ENCODE measurements at regions not wholly inside any gene's neighbourhood (a gene's known extent, or its start where the extent isn't known, plus 50 kb on each side); places are given as distances from the start of the nearest gene placed in this dataset.

DNA sequence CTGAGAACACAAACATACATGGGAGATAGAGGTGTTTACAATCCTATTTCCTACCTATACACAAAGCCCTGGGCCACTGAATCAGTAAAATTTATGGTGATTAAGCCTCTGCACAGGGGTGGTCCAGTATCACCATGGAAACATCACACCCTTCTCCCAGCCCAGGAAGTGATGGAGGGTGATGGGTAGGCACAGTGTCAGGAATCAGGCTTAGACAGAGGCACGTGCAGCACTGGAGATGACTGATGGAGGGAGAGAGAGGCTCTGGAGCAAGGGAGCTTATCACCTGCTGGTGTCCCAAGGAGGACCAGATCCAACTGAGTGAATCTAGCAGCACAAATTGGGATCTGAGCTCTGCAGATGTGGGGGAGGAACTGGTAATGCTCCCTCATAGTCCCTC lies 117.2 kb downstream of the RPIA start:
- no peaks in the 10 kb centered on the region for H3K9me2 ChIP-seq (replicated peaks; ENCODE audit: low read length)
- ChIA-PET CTCF (no interaction called here), POLR2A (ENCODE audit: unreplicated experiment) (no interaction called here)
- DNase-seq = no peak
- no peaks in the 10 kb centered on the region for H3K9me3 ChIP-seq (ENCODE audit: low read length)
- BruUV-seq (replicated peaks) = no TSS peak
- H3K79me2 ChIP-seq (ENCODE audit: low read length) = no peaks in the 10 kb centered on the region
- no peak overlapping the region for H3K9ac ChIP-seq (ENCODE audit: low read length)
- H3K4me3 ChIP-seq (ENCODE audit: low read length) = no peak overlapping the region
- TF ChIP-seq, protein P1, sequence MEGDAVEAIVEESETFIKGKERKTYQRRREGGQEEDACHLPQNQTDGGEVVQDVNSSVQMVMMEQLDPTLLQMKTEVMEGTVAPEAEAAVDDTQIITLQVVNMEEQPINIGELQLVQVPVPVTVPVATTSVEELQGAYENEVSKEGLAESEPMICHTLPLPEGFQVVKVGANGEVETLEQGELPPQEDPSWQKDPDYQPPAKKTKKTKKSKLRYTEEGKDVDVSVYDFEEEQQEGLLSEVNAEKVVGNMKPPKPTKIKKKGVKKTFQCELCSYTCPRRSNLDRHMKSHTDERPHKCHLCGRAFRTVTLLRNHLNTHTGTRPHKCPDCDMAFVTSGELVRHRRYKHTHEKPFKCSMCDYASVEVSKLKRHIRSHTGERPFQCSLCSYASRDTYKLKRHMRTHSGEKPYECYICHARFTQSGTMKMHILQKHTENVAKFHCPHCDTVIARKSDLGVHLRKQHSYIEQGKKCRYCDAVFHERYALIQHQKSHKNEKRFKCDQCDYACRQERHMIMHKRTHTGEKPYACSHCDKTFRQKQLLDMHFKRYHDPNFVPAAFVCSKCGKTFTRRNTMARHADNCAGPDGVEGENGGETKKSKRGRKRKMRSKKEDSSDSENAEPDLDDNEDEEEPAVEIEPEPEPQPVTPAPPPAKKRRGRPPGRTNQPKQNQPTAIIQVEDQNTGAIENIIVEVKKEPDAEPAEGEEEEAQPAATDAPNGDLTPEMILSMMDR (conservative IDR thresholded peaks at IDR 0.05; ENCODE audit: low read depth, low read length) = no peak
- TF ChIP-seq EZH2 (IDR thresholded peaks at IDR 0.05; ENCODE audit: low read length, unreplicated experiment) (no peak), EZH2phosphoT487 (IDR thresholded peaks at IDR 0.05; ENCODE audit: borderline replicate concordance, low read length) (no peak)
- no peaks in the 10 kb centered on the region for H4K20me1 ChIP-seq (ENCODE audit: low read length)
- H3F3A ChIP-seq (ENCODE audit: low read length, unreplicated experiment) = no peaks in the 10 kb centered on the region
- no peak for ATAC-seq
- H3K36me3 ChIP-seq (ENCODE audit: low read depth, low read length) = no peaks in the 10 kb centered on the region
- no peaks in the 10 kb centered on the region for H3K4me1 ChIP-seq (ENCODE audit: insufficient read depth, low read length)
- peaks cover 42% of the 10 kb centered on the region for H3K27me3 ChIP-seq (ENCODE audit: low read length)
- no peak overlapping the region for H3K27ac ChIP-seq (ENCODE audit: low read length)
- no peak overlapping the region for H3K4me2 ChIP-seq (ENCODE audit: low read length)
- intact Hi-C loops (cut with micrococcal nuclease) = no loop called here
- no peak overlapping the region for H2AFZ ChIP-seq (ENCODE audit: low read length)

- no peak for TF ChIP-seq EZH2phosphoT487 (IDR thresholded peaks at IDR 0.05; ENCODE audit: borderline replicate concordance, low read length)
- TF ChIP-seq EZH2 (IDR thresholded peaks at IDR 0.05; ENCODE audit: low read length, unreplicated experiment) = no peak
- TF ChIP-seq, protein P1 (conservative IDR thresholded peaks at IDR 0.05; ENCODE audit: low read depth, low read length) = no peak
- no peaks in the 10 kb centered on the region for H3K4me1 ChIP-seq (ENCODE audit: insufficient read depth, low read length)
- BruUV-seq (replicated peaks) = no TSS peak
- H3K9me3 ChIP-seq (ENCODE audit: low read length) = no peaks in the 10 kb centered on the region
- H2AFZ ChIP-seq (ENCODE audit: low read length) = no peak overlapping the region
- H3K9ac ChIP-seq (ENCODE audit: low read length) = no peak overlapping the region
- DNase-seq (no peak), ATAC-seq (no peak)
- no peaks in the 10 kb centered on the region for H4K20me1 ChIP-seq (ENCODE audit: low read length)
- H3K27ac ChIP-seq (ENCODE audit: low read length) = no peak overlapping the region
- H3K79me2 ChIP-seq (ENCODE audit: low read length) = no peaks in the 10 kb centered on the region
- H3K4me3 ChIP-seq (ENCODE audit: low read length) = no peak overlapping the region
- CTCF ChIA-PET = no interaction called here
- no peaks in the 10 kb centered on the region for H3K36me3 ChIP-seq (ENCODE audit: low read depth, low read length)
- H3F3A ChIP-seq (ENCODE audit: low read length, unreplicated experiment) = no peaks in the 10 kb centered on the region
- POLR2A ChIA-PET (ENCODE audit: unreplicated experiment) = no interaction called here
- peaks cover 42% of the 10 kb centered on the region for H3K27me3 ChIP-seq (ENCODE audit: low read length)
- intact Hi-C loops (cut with micrococcal nuclease) = no loop called here
- H3K4me2 ChIP-seq (ENCODE audit: low read length) = no peak overlapping the region
- H3K9me2 ChIP-seq (replicated peaks; ENCODE audit: low read length) = no peaks in the 10 kb centered on the region
These were observed 117.7 kb downstream of the RPIA start for GRCh38 chr2:88809216-88809615.

DNA sequence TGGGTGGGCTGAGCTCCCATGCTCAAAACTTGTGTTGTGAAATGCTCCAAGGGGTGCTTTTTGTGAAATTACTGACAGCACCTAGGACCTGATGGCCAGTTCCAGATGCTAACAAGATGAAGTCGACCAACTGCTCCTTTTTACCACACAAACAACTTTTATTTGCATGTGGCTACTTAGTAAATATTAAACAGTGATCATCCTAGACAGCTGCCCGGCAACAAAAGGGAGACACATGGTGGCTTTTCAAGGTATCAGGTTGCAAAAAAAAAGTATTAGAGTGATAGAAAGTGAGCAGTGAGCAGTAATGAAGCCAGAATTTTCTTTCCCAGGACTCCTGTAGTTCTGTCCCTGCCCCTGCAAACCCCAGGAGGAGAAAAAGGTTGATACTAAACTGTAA lies 118.5 kb downstream of the RPIA start:
- no peaks in the 10 kb centered on the region for H3K9me2 ChIP-seq (replicated peaks; ENCODE audit: low read length)
- ATAC-seq = no peak; the same call in 1 of the 2 replicates

More for the DNA sequence above, 118.5 kb downstream of the RPIA start:
- no TSS peak for BruUV-seq (replicated peaks)
- CTCF ChIA-PET = no interaction called here
- intact Hi-C loops (cut with micrococcal nuclease) = no loop called here
- Histone ChIP-seq H3K79me2 (ENCODE audit: low read length) (no peaks in the 10 kb centered on the region), H2AFZ (ENCODE audit: low read length) (no peak overlapping the region), H3K4me2 (ENCODE audit: low read length) (no peak overlapping the region), H3K9me3 (ENCODE audit: low read length) (no peaks in the 10 kb centered on the region), H3K27ac (ENCODE audit: low read length) (no peak overlapping the region), H3K4me1 (ENCODE audit: insufficient read depth, low read length) (no peaks in the 10 kb centered on the region), H3K27me3 (ENCODE audit: low read length) (peaks cover 38% of the 10 kb centered on the region), H4K20me1 (ENCODE audit: low read length) (no peaks in the 10 kb centered on the region), H3K4me3 (ENCODE audit: low read length) (no peak overlapping the region), H3K36me3 (ENCODE audit: low read depth, low read length) (no peaks in the 10 kb centered on the region), H3F3A (ENCODE audit: low read length, unreplicated experiment) (no peaks in the 10 kb centered on the region), H3K9ac (ENCODE audit: low read length) (no peak overlapping the region)
- DNase-seq = no peak
- POLR2A ChIA-PET (ENCODE audit: unreplicated experiment) = no interaction called here
- TF ChIP-seq EZH2 (IDR thresholded peaks at IDR 0.05; ENCODE audit: low read length, unreplicated experiment) (no peak), EZH2phosphoT487 (IDR thresholded peaks at IDR 0.05; ENCODE audit: borderline replicate concordance, low read length) (no peak)
- TF ChIP-seq, protein P1 (conservative IDR thresholded peaks at IDR 0.05; ENCODE audit: low read depth, low read length) = no peak
